HG03558 (cell line): ENCODE measurements at regions not wholly inside any gene's neighbourhood (a gene's known extent, or its start where the extent isn't known, plus 50 kb on each side); places are given as distances from the start of the nearest gene placed in this dataset.
"Not testable (repeated sequence)": the region's sequence is repeated elsewhere in the genome, so short reads cannot be mapped to it uniquely, and the experiment has no call there.

ENCODE experiments used
- ATAC-seq: cut with Tn5 transposase; IDR thresholded peaks from one replicate; pipeline ENCODE4 v1.9.1; 2021; ENCODE audit warnings: moderate number of reproducible peaks; ENCODE audit not compliant: unreplicated experiment; ENCODE audit errors: extremely low read depth

GRCh38 chr13:31594056-31594455 lies 145.3 kb upstream of the RXFP2 start:
- ATAC-seq: no peak

- ATAC-seq: no peak
Observed at GRCh38 chr13:31595563-31595962, 143.8 kb upstream of the RXFP2 start.

- no peak for ATAC-seq
Observed at GRCh38 chr13:31598990-31599389, 140.3 kb upstream of the RXFP2 start.

GRCh38 chr13:31605076-31605860 lies 134.1 kb upstream of the RXFP2 start:
- ATAC-seq: no peak

GRCh38 chr13:31607531-31607930 lies 131.8 kb upstream of the RXFP2 start:
- not testable (repeated sequence) for ATAC-seq

- not testable (repeated sequence) for ATAC-seq
Observed at GRCh38 chr13:31608780-31609179, 130.5 kb upstream of the RXFP2 start.

GRCh38 chr13:31610270-31610998 lies 128.9 kb upstream of the RXFP2 start:
- ATAC-seq: no peak

- no peak for ATAC-seq
Observed at GRCh38 chr13:31611214-31611613, 128.1 kb upstream of the RXFP2 start.

- no peak for ATAC-seq
Observed at GRCh38 chr13:31614073-31614472, 125.3 kb upstream of the RXFP2 start.

GRCh38 chr13:31614704-31615103 lies 124.6 kb upstream of the RXFP2 start:
- ATAC-seq: no peak

GRCh38 chr13:31625115-31625514 lies 114.2 kb upstream of the RXFP2 start:
- no peak for ATAC-seq

- no peak for ATAC-seq
Observed at GRCh38 chr13:31627097-31627845, 112.1 kb upstream of the RXFP2 start.

- ATAC-seq: no peak
Observed at GRCh38 chr13:31629085-31629780, 110.1 kb upstream of the RXFP2 start.

GRCh38 chr13:31631071-31631470 lies 108.3 kb upstream of the RXFP2 start:
- ATAC-seq: no peak

GRCh38 chr13:31631746-31632145 lies 107.6 kb upstream of the RXFP2 start:
- ATAC-seq: no peak

GRCh38 chr13:31638577-31638976 lies 100.7 kb upstream of the RXFP2 start:
- no peak for ATAC-seq

- ATAC-seq: no peak
Observed at GRCh38 chr13:31639443-31640163, 99.7 kb upstream of the RXFP2 start.

GRCh38 chr13:31649766-31650165 lies 89.6 kb upstream of the RXFP2 start:
- no peak for ATAC-seq

GRCh38 chr13:31653730-31654129 lies 85.6 kb upstream of the RXFP2 start:
- no peak for ATAC-seq
